ENCODE measurements at regions not wholly inside any gene's neighbourhood (a gene's known extent, or its start where the extent isn't known, plus 50 kb on each side); places are given as distances from the start of the nearest gene placed in this dataset.

GRCh38 chrX:39653691-39654090 lies 444.1 kb downstream of the BCOR start:
- DNase-seq: no peak

GRCh38 chrX:39654183-39654925 lies 443.4 kb downstream of the BCOR start:
- DNase-seq: no peak

GRCh38 chrX:39654952-39655351 lies 442.8 kb downstream of the BCOR start:
- DNase-seq: no peak

- no peak for DNase-seq
Observed at GRCh38 chrX:39661116-39661907, 436.4 kb downstream of the BCOR start.

GRCh38 chrX:39665830-39666518 lies 431.8 kb downstream of the BCOR start:
- no peak for DNase-seq

- DNase-seq: no peak
Observed at GRCh38 chrX:39667191-39667590, 430.6 kb downstream of the BCOR start.

GRCh38 chrX:39667736-39668482 lies 429.8 kb downstream of the BCOR start:
- no peak for DNase-seq

- no peak for DNase-seq
Observed at GRCh38 chrX:39669668-39670067, 428.1 kb downstream of the BCOR start.

- no peak for DNase-seq
Observed at GRCh38 chrX:39670281-39670680, 427.5 kb downstream of the BCOR start.

GRCh38 chrX:39672405-39672804 lies 425.4 kb downstream of the BCOR start:
- no peak for DNase-seq

GRCh38 chrX:39674490-39675161 lies 423.1 kb downstream of the BCOR start:
- DNase-seq: no peak

GRCh38 chrX:39675162-39675553 lies 422.6 kb downstream of the BCOR start:
- DNase-seq: no peak

GRCh38 chrX:39675619-39676018 lies 422.1 kb downstream of the BCOR start:
- no peak for DNase-seq

GRCh38 chrX:39676434-39676833 lies 421.3 kb downstream of the BCOR start:
- DNase-seq: no peak

GRCh38 chrX:39677585-39677977 lies 420.2 kb downstream of the BCOR start:
- no peak for DNase-seq

- no peak for DNase-seq
Observed at GRCh38 chrX:39677978-39678791, 419.6 kb downstream of the BCOR start.

- no peak for DNase-seq
Observed at GRCh38 chrX:39678914-39679313, 418.8 kb downstream of the BCOR start.

GRCh38 chrX:39679497-39680157 lies 418.1 kb downstream of the BCOR start:
- DNase-seq: no peak

GRCh38 chrX:39681885-39682284 lies 415.9 kb downstream of the BCOR start:
- no peak for DNase-seq

GRCh38 chrX:39682778-39683177 lies 415.0 kb downstream of the BCOR start:
- peak; percentile 9 for DNase-seq

GRCh38 chrX:39688219-39688575 lies 409.6 kb downstream of the BCOR start:
- DNase-seq: no peak
